GM12865 (cell line): ENCODE measurements at regions not wholly inside any gene's neighbourhood (a gene's known extent, or its start where the extent isn't known, plus 50 kb on each side); places are given as distances from the start of the nearest gene placed in this dataset.

Source experiments
- DNase-seq: peaks from one replicate; pipeline ENCODE4 v3.0.0; 2010; ENCODE audit warnings: low read depth
- H3K4me3 ChIP-seq: 2 replicates; pipeline ENCODE4 v1.5.1; 2011; ENCODE audit warnings: mild to moderate bottlenecking, low read depth, low read length, control low read depth
- CTCF ChIP-seq: IDR thresholded peaks from 2 replicates; pipeline ENCODE4 v1.5.1; 2011; ENCODE audit warnings: low read length, control low read depth, low read depth, inconsistent platforms; ENCODE audit not compliant: insufficient read depth; ENCODE audit errors: missing control alignments

GRCh38 chr14:98999901-99000300, 272.1 kb downstream of the BCL11B start:
- TF ChIP-seq CTCF, result no peak
- no peak for DNase-seq
- no peak overlapping the region for H3K4me3 ChIP-seq

DNA sequence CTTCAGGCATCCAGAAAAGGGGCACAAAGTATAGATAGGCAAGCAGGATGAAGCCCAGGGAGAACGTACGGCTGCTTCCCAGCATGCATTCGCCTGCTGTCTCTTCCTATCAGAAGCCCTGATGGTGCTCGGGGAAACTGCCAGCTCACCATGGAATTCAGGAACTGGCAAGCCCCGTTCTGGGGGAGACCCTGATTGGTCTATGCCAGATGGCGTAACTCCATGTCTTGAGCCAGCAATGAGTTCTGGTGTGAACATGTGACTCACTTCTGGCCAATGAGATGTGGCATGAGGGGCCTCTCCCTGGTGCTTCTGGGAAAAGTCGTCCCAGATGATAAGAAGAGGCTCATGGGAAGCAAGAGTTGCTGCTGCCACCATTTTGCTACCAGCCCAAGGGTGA, 270.8 kb downstream of the BCL11B start:
- no peak for TF ChIP-seq CTCF
- H3K4me3 ChIP-seq, result no peak overlapping the region
- DNase-seq, result no peak

DNA sequence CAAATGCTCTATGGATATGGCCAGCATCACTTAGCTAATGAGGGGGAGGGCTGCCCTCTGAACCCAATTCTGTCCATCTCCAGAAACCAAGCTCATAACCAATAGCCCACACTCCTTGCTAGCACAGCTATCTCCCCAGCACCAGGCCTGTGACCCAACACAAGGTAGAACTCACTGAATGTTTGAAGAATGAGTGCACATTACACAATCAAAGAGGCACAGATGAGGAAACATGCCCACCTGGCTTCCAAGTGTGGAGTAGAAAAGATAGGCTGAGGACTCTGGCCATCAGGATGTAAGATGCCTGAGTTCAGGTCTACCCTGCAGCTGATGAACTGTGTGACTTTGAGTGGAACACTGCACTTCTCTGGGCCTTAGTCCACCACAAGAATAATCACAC, 268.4 kb downstream of the BCL11B start:
- TF ChIP-seq CTCF, result no peak
- no peak overlapping the region for H3K4me3 ChIP-seq
- no peak for DNase-seq

DNA sequence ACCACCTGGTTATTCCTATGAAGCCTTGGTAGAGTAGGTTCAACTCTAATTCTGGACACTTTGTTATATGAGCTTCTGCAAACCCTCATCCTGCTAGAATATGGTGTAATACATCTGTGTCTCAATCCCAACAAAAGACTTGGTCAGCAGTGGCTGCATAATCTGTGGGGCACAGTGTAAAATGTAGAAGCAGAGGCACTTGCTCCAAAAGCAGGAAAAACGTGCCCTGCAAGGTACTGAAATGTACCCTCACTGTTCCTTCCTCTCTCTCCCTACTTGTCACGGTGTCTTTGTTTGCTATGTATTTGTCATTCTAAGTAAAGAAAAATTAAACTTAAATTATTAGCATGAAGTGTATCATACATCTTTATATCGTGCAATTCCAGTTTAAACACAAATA, 267.9 kb downstream of the BCL11B start:
- H3K4me3 ChIP-seq, result no peak overlapping the region
- DNase-seq, result no peak
- TF ChIP-seq CTCF, result no peak

DNA sequence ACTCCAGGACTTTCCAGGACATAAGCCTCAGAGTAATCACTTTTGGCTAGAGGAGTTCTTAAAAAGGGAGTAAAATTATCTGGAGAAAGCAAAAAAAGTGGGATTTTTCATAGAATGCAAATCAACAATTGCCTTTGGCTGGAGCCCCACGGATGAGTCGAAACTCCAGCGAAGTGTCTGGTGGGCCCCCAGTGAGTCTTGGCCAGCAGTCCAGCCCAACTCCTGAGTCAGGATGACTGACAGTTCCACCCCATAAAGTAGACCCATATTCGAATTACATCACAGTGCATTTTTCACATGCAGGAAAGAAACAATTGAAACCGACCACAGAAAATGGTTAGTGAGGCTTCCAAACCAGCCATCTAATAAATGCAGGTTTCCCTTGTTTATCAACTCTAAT, 265.7 kb downstream of the BCL11B start:
- DNase-seq, result no peak
- no peak for TF ChIP-seq CTCF

DNA sequence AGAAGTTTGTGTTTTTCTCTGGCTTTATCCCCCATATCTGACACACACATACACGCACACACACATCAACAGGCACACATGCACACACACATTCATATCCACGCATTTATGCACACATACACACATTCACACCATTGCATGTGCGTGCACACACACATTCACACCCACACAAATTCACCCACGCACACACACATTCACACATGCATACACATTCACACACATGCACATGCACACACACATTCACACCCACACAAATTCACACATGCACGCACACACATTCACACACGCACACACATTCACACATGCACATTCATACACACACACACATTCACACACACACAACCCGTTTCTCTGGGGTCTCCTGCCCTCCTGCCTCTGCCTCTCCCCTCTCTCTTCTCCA, 264.2 kb downstream of the BCL11B start:
- TF ChIP-seq CTCF, result no peak
- DNase-seq, result no peak
- H3K4me3 ChIP-seq, result no peak overlapping the region

More for the DNA sequence above, 265.7 kb downstream of the BCL11B start:
- no peak overlapping the region for H3K4me3 ChIP-seq

DNA sequence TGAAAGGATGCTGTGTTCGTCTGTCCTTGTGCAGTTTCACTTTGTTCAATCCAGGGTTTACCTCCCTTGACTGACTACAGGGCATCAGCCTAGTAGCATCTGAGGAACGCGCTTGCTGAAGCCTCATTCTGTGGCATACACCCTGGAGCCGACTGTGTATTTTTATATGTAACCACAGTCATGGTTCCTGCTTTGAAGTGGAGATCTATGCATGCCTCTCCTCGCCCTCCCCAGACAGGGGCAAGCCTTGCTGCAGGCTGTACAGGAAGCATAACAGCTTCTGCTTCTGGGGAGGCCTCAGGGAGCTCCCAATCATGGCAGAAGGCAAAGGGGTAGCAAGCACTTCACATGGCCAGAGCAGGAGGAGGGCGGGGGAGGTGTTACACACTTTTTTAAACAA, 262.1 kb downstream of the BCL11B start:
- no peak for DNase-seq
- TF ChIP-seq CTCF, result no peak
- no peak overlapping the region for H3K4me3 ChIP-seq
